HEK293 (cell line): ENCODE measurements at regions not wholly inside any gene's neighbourhood (a gene's known extent, or its start where the extent isn't known, plus 50 kb on each side); places are given as distances from the start of the nearest gene placed in this dataset.

Experiments
- CTCF ChIA-PET: fragments of 350-600 bp; formaldehyde crosslinking; extraction: SDS; loops from one replicate; lab custom pipeline; 2021; ENCODE audit warnings: antibody characterized with exemption; lab: Yijun Ruan, JAX
- POLR2A ChIA-PET: fragments of 300-600 bp; formaldehyde crosslinking; extraction: SDS; loops from one replicate; lab custom pipeline; 2020; ENCODE audit warnings: antibody characterized with exemption, inconsistent platforms; lab: Yijun Ruan, JAX
- H3K27ac ChIP-seq: fragments of 200-500 bp; sonication (Bioruptor generic); 2 replicates; pipeline ENCODE4 v1.5.1; 2014; ENCODE audit warnings: low read depth, low read length, control low read depth, inconsistent platforms; ENCODE audit errors: extremely low read depth
- H3K36me3 ChIP-seq, 2 experiments: fragments of 200-500 bp in 1 of 2; sonication (Bioruptor generic) in 1 of 2; 1 replicate in 1 of 2; 2 replicates in 1 of 2; pipeline ENCODE4 v1.5.1; 2014 to 2017; ENCODE audit warnings: inconsistent platforms in 2 of 2, low read length in 2 of 2; ENCODE audit not compliant: control insufficient read depth in 2 of 2, insufficient read depth in 1 of 2
- H3K4me1 ChIP-seq: fragments of 200-500 bp; sonication (Bioruptor generic); 2 replicates; pipeline ENCODE4 v1.5.1; 2014; ENCODE audit warnings: mild to moderate bottlenecking, low read length, inconsistent platforms; ENCODE audit not compliant: control insufficient read depth, insufficient read depth
- H3K4me3 ChIP-seq: 2 replicates; pipeline ENCODE4 v1.5.1; 2011; ENCODE audit warnings: low read depth, mild to moderate bottlenecking, control low read depth, low read length, moderate library complexity
- H3K9me3 ChIP-seq: fragments of 200-500 bp; sonication (Bioruptor generic); 2 replicates; pipeline ENCODE4 v1.5.1; 2014; ENCODE audit warnings: low read depth, low read length, inconsistent platforms; ENCODE audit not compliant: control insufficient read depth, insufficient read depth
- BCL6B ChIP-seq: fragments of 450-650 bp; formaldehyde crosslinking; IDR thresholded peaks from 2 replicates; pipeline ENCODE4 v1.5.1; 2017; ENCODE audit warnings: missing biosample characterization, missing genetic modification characterization
- FEZF1 ChIP-seq: fragments of 450-650 bp; formaldehyde crosslinking; IDR thresholded peaks from 2 replicates; pipeline ENCODE4 v1.5.1; 2016; ENCODE audit warnings: missing biosample characterization, missing genetic modification characterization
- KLF16 ChIP-seq: fragments of 450-650 bp; formaldehyde crosslinking; IDR thresholded peaks from 2 replicates; pipeline ENCODE4 v1.5.1; 2017; ENCODE audit warnings: missing biosample characterization, missing genetic modification characterization
- KLF8 ChIP-seq: fragments of 450-650 bp; formaldehyde crosslinking; IDR thresholded peaks from 2 replicates; pipeline ENCODE4 v1.5.1; 2016; ENCODE audit warnings: missing biosample characterization, missing genetic modification characterization
- SCRT1 ChIP-seq: fragments of 450-650 bp; formaldehyde crosslinking; IDR thresholded peaks from 2 replicates; pipeline ENCODE4 v1.5.1; 2016; ENCODE audit warnings: missing biosample characterization, missing genetic modification characterization, borderline replicate concordance
- TCF7L2 ChIP-seq: IDR thresholded peaks from 2 replicates; pipeline ENCODE4 v1.6.1; 2011; ENCODE audit warnings: low read depth, mild to moderate bottlenecking, inconsistent platforms, low read length, moderate library complexity, borderline replicate concordance
- ZBTB48 ChIP-seq: fragments of 450-650 bp; formaldehyde crosslinking; IDR thresholded peaks from 2 replicates; pipeline ENCODE4 v1.5.1; 2016; ENCODE audit warnings: missing biosample characterization, missing genetic modification characterization
- ZFP69B ChIP-seq: fragments of 450-650 bp; formaldehyde crosslinking; IDR thresholded peaks from 2 replicates; pipeline ENCODE4 v1.5.1; 2016; ENCODE audit warnings: missing biosample characterization, missing genetic modification characterization
- ZNF114 ChIP-seq: fragments of 450-650 bp; formaldehyde crosslinking; IDR thresholded peaks from 2 replicates; pipeline ENCODE4 v1.5.0; 2017; ENCODE audit warnings: missing biosample characterization, missing genetic modification characterization
- ZNF16 ChIP-seq: fragments of 450-650 bp; formaldehyde crosslinking; IDR thresholded peaks from 2 replicates; pipeline ENCODE4 v1.5.1; 2016; ENCODE audit warnings: low read depth, missing biosample characterization, missing genetic modification characterization
- ZNF19 ChIP-seq: fragments of 450-650 bp; formaldehyde crosslinking; IDR thresholded peaks from 2 replicates; pipeline ENCODE4; 2016; ENCODE audit warnings: missing biosample characterization, missing genetic modification characterization, low read depth
- ZNF221 ChIP-seq: fragments of 450-650 bp; formaldehyde crosslinking; IDR thresholded peaks from 2 replicates; pipeline ENCODE4 v1.5.1; 2017; ENCODE audit warnings: missing biosample characterization, missing genetic modification characterization, borderline replicate concordance
- ZNF239 ChIP-seq: fragments of 450-650 bp; formaldehyde crosslinking; IDR thresholded peaks from 2 replicates; pipeline ENCODE4 v1.5.1; 2016; ENCODE audit warnings: missing biosample characterization, missing genetic modification characterization
- ZNF391 ChIP-seq: fragments of 450-650 bp; formaldehyde crosslinking; IDR thresholded peaks from 2 replicates; pipeline ENCODE4 v1.5.1; 2016; ENCODE audit warnings: low read depth, missing biosample characterization, missing genetic modification characterization, borderline replicate concordance
- ZNF423 ChIP-seq: fragments of 450-650 bp; formaldehyde crosslinking; IDR thresholded peaks from 2 replicates; pipeline ENCODE4 v1.5.1; 2016; ENCODE audit warnings: missing biosample characterization, missing genetic modification characterization
- ZNF488 ChIP-seq: fragments of 450-650 bp; formaldehyde crosslinking; IDR thresholded peaks from 2 replicates; pipeline ENCODE4 v1.5.1; 2016; ENCODE audit warnings: missing biosample characterization, missing genetic modification characterization
- ZNF548 ChIP-seq: fragments of 450-650 bp; formaldehyde crosslinking; IDR thresholded peaks from 2 replicates; pipeline ENCODE4 v1.5.1; 2016; ENCODE audit warnings: missing biosample characterization, missing genetic modification characterization
- ZNF560 ChIP-seq: fragments of 450-650 bp; formaldehyde crosslinking; IDR thresholded peaks from 2 replicates; pipeline ENCODE4 v1.5.1; 2017; ENCODE audit warnings: missing biosample characterization, missing genetic modification characterization, borderline replicate concordance
- ZNF580 ChIP-seq: fragments of 450-650 bp; formaldehyde crosslinking; IDR thresholded peaks from 2 replicates; pipeline ENCODE4 v1.5.1; 2016; ENCODE audit warnings: missing biosample characterization, missing genetic modification characterization
- ZNF585B ChIP-seq: fragments of 450-650 bp; formaldehyde crosslinking; IDR thresholded peaks from 2 replicates; pipeline ENCODE4 v1.5.1; 2016; ENCODE audit warnings: missing biosample characterization, missing genetic modification characterization
- ZNF621 ChIP-seq: fragments of 450-650 bp; formaldehyde crosslinking; IDR thresholded peaks from 2 replicates; pipeline ENCODE4 v1.5.1; 2017; ENCODE audit warnings: missing biosample characterization, missing genetic modification characterization
- ZSCAN16 ChIP-seq: fragments of 450-650 bp; formaldehyde crosslinking; IDR thresholded peaks from 2 replicates; pipeline ENCODE4 v1.5.1; 2016; ENCODE audit warnings: missing biosample characterization, missing genetic modification characterization
- TF ChIP-seq, protein P1 (sequence below): fragments of 450-650 bp; formaldehyde crosslinking; IDR thresholded peaks from 2 replicates; pipeline ENCODE4 v1.5.1; 2016; ENCODE audit warnings: missing biosample characterization, missing genetic modification characterization, low read depth
- TF ChIP-seq, protein P2 (sequence below): fragments of 450-650 bp; formaldehyde crosslinking; IDR thresholded peaks from 2 replicates; pipeline ENCODE4 v1.5.1; 2016; ENCODE audit warnings: missing biosample characterization, missing genetic modification characterization
- TF ChIP-seq, protein P3 (sequence below): fragments of 450-650 bp; formaldehyde crosslinking; IDR thresholded peaks from 2 replicates; pipeline ENCODE4 v1.5.1; 2016; ENCODE audit warnings: missing biosample characterization, missing genetic modification characterization, low read depth

DNA sequence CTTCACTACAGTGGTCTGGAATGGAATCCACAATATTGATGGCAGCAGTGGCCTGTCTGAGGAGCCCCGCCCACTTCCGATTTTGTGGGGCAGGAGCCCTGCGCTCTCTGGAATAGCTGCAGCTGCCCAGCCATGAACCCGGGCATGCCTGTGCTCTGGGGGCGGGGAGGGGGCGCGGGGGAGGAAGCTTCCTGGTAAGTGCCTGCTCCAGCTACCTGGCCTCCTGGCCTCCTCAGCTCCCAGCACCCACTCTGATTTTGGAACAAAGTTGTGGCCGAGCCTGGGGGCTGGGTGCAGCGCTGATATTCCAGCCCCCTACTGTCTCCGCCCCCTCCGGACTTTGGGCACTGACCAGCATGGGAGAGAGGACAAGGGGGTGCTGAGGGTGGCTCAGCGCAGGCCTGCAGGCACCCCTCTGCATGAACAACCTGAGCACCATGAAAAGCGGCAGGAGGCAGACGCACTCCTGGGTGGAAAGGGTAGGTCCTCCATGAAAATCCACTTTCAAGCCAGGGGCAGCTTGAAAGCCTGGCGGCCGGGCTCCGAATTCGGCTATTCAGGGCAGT lies 972.7 kb upstream of the AGA start (continued):
- TF ChIP-seq ZNF488 (tag by site-specific recombination): no peak
- TF ChIP-seq KLF16: no peak
- TF ChIP-seq ZNF621 (tag by site-specific recombination): no peak
- TF ChIP-seq, protein P1, sequence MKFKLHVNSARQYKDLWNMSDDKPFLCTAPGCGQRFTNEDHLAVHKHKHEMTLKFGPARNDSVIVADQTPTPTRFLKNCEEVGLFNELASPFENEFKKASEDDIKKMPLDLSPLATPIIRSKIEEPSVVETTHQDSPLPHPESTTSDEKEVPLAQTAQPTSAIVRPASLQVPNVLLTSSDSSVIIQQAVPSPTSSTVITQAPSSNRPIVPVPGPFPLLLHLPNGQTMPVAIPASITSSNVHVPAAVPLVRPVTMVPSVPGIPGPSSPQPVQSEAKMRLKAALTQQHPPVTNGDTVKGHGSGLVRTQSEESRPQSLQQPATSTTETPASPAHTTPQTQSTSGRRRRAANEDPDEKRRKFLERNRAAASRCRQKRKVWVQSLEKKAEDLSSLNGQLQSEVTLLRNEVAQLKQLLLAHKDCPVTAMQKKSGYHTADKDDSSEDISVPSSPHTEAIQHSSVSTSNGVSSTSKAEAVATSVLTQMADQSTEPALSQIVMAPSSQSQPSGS (tag by site-specific recombination): no peak
- TF ChIP-seq ZNF19 (tag by site-specific recombination): no peak
- no peak for TF ChIP-seq TCF7L2
- no peak for TF ChIP-seq ZNF423 (tag by site-specific recombination)
- TF ChIP-seq ZNF239 (tag by site-specific recombination): no peak
- no peak for TF ChIP-seq FEZF1
- TF ChIP-seq ZFP69B (tag by site-specific recombination): no peak
- TF ChIP-seq SCRT1: no peak
- TF ChIP-seq, all 188 proteins: peak for 0

GRCh38 chr4:178415925-178416324 lies 973.7 kb upstream of the AGA start:
- no peaks in the 10 kb centered on the region for H3K4me1 ChIP-seq
- no peaks in the 10 kb centered on the region for H3K36me3 ChIP-seq
- H3K9me3 ChIP-seq: no peaks in the 10 kb centered on the region
- POLR2A ChIA-PET: no interaction called here
- TF ChIP-seq ZNF221 (tag by site-specific recombination) (no peak), ZNF114 (tag by site-specific recombination) (no peak)
- CTCF ChIA-PET: no interaction called here
- H3K4me3 ChIP-seq: no peak overlapping the region
- H3K27ac ChIP-seq: no peak overlapping the region

GRCh38 chr4:178423366-178423765 lies 981.1 kb upstream of the AGA start:
- POLR2A ChIA-PET: no interaction called here
- H3K9me3 ChIP-seq: no peaks in the 10 kb centered on the region
- H3K36me3 ChIP-seq: no peaks in the 10 kb centered on the region
- no peak overlapping the region for H3K4me3 ChIP-seq
- H3K27ac ChIP-seq: no peak overlapping the region
- H3K4me1 ChIP-seq: no peaks in the 10 kb centered on the region
- CTCF ChIA-PET: interaction anchor here (0.6 kb wide), 1 partner anchor 346 kb away, joined by 3 read pairs; no protein-coding TSS in a partner anchor
- no peak for TF ChIP-seq ZNF391
- no peak for TF ChIP-seq ZSCAN16
- TF ChIP-seq BCL6B (tag by site-specific recombination): no peak
- TF ChIP-seq ZBTB48 (tag by site-specific recombination): no peak
- TF ChIP-seq ZNF580 (tag by site-specific recombination): no peak
- no peak for TF ChIP-seq ZNF585B
- TF ChIP-seq ZNF16: no peak
- TF ChIP-seq, protein P2, sequence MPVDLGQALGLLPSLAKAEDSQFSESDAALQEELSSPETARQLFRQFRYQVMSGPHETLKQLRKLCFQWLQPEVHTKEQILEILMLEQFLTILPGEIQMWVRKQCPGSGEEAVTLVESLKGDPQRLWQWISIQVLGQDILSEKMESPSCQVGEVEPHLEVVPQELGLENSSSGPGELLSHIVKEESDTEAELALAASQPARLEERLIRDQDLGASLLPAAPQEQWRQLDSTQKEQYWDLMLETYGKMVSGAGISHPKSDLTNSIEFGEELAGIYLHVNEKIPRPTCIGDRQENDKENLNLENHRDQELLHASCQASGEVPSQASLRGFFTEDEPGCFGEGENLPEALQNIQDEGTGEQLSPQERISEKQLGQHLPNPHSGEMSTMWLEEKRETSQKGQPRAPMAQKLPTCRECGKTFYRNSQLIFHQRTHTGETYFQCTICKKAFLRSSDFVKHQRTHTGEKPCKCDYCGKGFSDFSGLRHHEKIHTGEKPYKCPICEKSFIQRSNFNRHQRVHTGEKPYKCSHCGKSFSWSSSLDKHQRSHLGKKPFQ (tag by site-specific recombination): no peak
- TF ChIP-seq ZNF560: no peak
- TF ChIP-seq, protein P1 (tag by site-specific recombination): no peak
- no peak for TF ChIP-seq ZNF548 (tag by site-specific recombination)
- no peak for TF ChIP-seq KLF8 (tag by site-specific recombination)
- TF ChIP-seq, protein P3, sequence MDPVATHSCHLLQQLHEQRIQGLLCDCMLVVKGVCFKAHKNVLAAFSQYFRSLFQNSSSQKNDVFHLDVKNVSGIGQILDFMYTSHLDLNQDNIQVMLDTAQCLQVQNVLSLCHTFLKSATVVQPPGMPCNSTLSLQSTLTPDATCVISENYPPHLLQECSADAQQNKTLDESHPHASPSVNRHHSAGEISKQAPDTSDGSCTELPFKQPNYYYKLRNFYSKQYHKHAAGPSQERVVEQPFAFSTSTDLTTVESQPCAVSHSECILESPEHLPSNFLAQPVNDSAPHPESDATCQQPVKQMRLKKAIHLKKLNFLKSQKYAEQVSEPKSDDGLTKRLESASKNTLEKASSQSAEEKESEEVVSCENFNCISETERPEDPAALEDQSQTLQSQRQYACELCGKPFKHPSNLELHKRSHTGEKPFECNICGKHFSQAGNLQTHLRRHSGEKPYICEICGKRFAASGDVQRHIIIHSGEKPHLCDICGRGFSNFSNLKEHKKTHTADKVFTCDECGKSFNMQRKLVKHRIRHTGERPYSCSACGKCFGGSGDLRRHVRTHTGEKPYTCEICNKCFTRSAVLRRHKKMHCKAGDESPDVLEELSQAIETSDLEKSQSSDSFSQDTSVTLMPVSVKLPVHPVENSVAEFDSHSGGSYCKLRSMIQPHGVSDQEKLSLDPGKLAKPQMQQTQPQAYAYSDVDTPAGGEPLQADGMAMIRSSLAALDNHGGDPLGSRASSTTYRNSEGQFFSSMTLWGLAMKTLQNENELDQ (tag by site-specific recombination): no peak
